HEK293 (cell line): ENCODE measurements at regions not wholly inside any gene's neighbourhood (a gene's known extent, or its start where the extent isn't known, plus 50 kb on each side); places are given as distances from the start of the nearest gene placed in this dataset.

Source experiments
- CTCF ChIA-PET: fragments of 350-600 bp; formaldehyde crosslinking; extraction: SDS; loops from one replicate; lab custom pipeline; 2021; ENCODE audit warnings: antibody characterized with exemption; lab: Yijun Ruan, JAX
- POLR2A ChIA-PET: fragments of 300-600 bp; formaldehyde crosslinking; extraction: SDS; loops from one replicate; lab custom pipeline; 2020; ENCODE audit warnings: antibody characterized with exemption, inconsistent platforms; lab: Yijun Ruan, JAX
- H3K27ac ChIP-seq: fragments of 200-500 bp; sonication (Bioruptor generic); 2 replicates; pipeline ENCODE4 v1.5.1; 2014; ENCODE audit warnings: low read depth, low read length, control low read depth, inconsistent platforms; ENCODE audit errors: extremely low read depth
- H3K36me3 ChIP-seq, 2 experiments: fragments of 200-500 bp in 1 of 2; sonication (Bioruptor generic) in 1 of 2; 1 replicate in 1 of 2; 2 replicates in 1 of 2; pipeline ENCODE4 v1.5.1; 2014 to 2017; ENCODE audit warnings: inconsistent platforms in 2 of 2, low read length in 2 of 2; ENCODE audit not compliant: control insufficient read depth in 2 of 2, insufficient read depth in 1 of 2
- H3K4me1 ChIP-seq: fragments of 200-500 bp; sonication (Bioruptor generic); 2 replicates; pipeline ENCODE4 v1.5.1; 2014; ENCODE audit warnings: mild to moderate bottlenecking, low read length, inconsistent platforms; ENCODE audit not compliant: control insufficient read depth, insufficient read depth
- H3K4me3 ChIP-seq: 2 replicates; pipeline ENCODE4 v1.5.1; 2011; ENCODE audit warnings: low read depth, mild to moderate bottlenecking, control low read depth, low read length, moderate library complexity
- H3K9me3 ChIP-seq: fragments of 200-500 bp; sonication (Bioruptor generic); 2 replicates; pipeline ENCODE4 v1.5.1; 2014; ENCODE audit warnings: low read depth, low read length, inconsistent platforms; ENCODE audit not compliant: control insufficient read depth, insufficient read depth
- FEZF1 ChIP-seq: fragments of 450-650 bp; formaldehyde crosslinking; IDR thresholded peaks from 2 replicates; pipeline ENCODE4 v1.5.1; 2016; ENCODE audit warnings: missing biosample characterization, missing genetic modification characterization
- GLI4 ChIP-seq: fragments of 450-650 bp; formaldehyde crosslinking; IDR thresholded peaks from 2 replicates; pipeline ENCODE4 v1.5.1; 2016; ENCODE audit warnings: missing biosample characterization, missing genetic modification characterization
- KLF16 ChIP-seq: fragments of 450-650 bp; formaldehyde crosslinking; IDR thresholded peaks from 2 replicates; pipeline ENCODE4 v1.5.1; 2017; ENCODE audit warnings: missing biosample characterization, missing genetic modification characterization
- MZF1 ChIP-seq: fragments of 450-650 bp; formaldehyde crosslinking; IDR thresholded peaks from 2 replicates; pipeline ENCODE4 v1.5.1; 2017; ENCODE audit warnings: missing biosample characterization, missing genetic modification characterization, borderline replicate concordance
- REPIN1 ChIP-seq: fragments of 450-650 bp; formaldehyde crosslinking; IDR thresholded peaks from 2 replicates; pipeline ENCODE4 v1.5.1; 2017; ENCODE audit warnings: missing biosample characterization, missing genetic modification characterization, low read depth
- SALL2 ChIP-seq: fragments of 450-650 bp; formaldehyde crosslinking; IDR thresholded peaks from 2 replicates; pipeline ENCODE4 v1.5.0; 2017; ENCODE audit warnings: missing biosample characterization, mild to moderate bottlenecking, missing genetic modification characterization, borderline replicate concordance
- WT1 ChIP-seq: fragments of 450-650 bp; formaldehyde crosslinking; IDR thresholded peaks from 2 replicates; pipeline ENCODE4 v1.5.1; 2016; ENCODE audit warnings: missing biosample characterization, missing genetic modification characterization
- YY1 ChIP-seq: fragments of 450-650 bp; formaldehyde crosslinking; IDR thresholded peaks from 2 replicates; pipeline ENCODE4 v1.5.1; 2018; ENCODE audit warnings: missing biosample characterization, missing genetic modification characterization
- YY2 ChIP-seq: fragments of 450-650 bp; formaldehyde crosslinking; IDR thresholded peaks from 2 replicates; pipeline ENCODE4 v1.5.1; 2016; ENCODE audit warnings: missing biosample characterization, missing genetic modification characterization
- ZBTB10 ChIP-seq: fragments of 450-650 bp; formaldehyde crosslinking; IDR thresholded peaks from 2 replicates; pipeline ENCODE4 v1.5.1; 2016; ENCODE audit warnings: missing biosample characterization, missing genetic modification characterization
- ZNF140 ChIP-seq: fragments of 450-650 bp; formaldehyde crosslinking; IDR thresholded peaks from 2 replicates; pipeline ENCODE4 v1.5.1; 2016; ENCODE audit warnings: missing biosample characterization, missing genetic modification characterization
- ZNF16 ChIP-seq: fragments of 450-650 bp; formaldehyde crosslinking; IDR thresholded peaks from 2 replicates; pipeline ENCODE4 v1.5.1; 2016; ENCODE audit warnings: low read depth, missing biosample characterization, missing genetic modification characterization
- ZNF175 ChIP-seq: fragments of 450-650 bp; formaldehyde crosslinking; IDR thresholded peaks from 2 replicates; pipeline ENCODE4 v1.5.1; 2016; ENCODE audit warnings: missing biosample characterization, missing genetic modification characterization
- ZNF202 ChIP-seq: fragments of 450-650 bp; formaldehyde crosslinking; IDR thresholded peaks from 2 replicates; pipeline ENCODE4 v1.5.1; 2016; ENCODE audit warnings: missing biosample characterization, missing genetic modification characterization, borderline replicate concordance
- ZNF23 ChIP-seq: fragments of 450-650 bp; formaldehyde crosslinking; IDR thresholded peaks from 2 replicates; pipeline ENCODE4 v1.5.1; 2016; ENCODE audit warnings: missing biosample characterization, missing genetic modification characterization, borderline replicate concordance
- ZNF239 ChIP-seq: fragments of 450-650 bp; formaldehyde crosslinking; IDR thresholded peaks from 2 replicates; pipeline ENCODE4 v1.5.1; 2016; ENCODE audit warnings: missing biosample characterization, missing genetic modification characterization
- ZNF24 ChIP-seq: fragments of 450-650 bp; formaldehyde crosslinking; IDR thresholded peaks from 2 replicates; pipeline ENCODE4 v1.5.1; 2016; ENCODE audit warnings: missing biosample characterization, missing genetic modification characterization
- ZNF248 ChIP-seq: fragments of 450-650 bp; formaldehyde crosslinking; IDR thresholded peaks from 2 replicates; pipeline ENCODE4 v1.5.1; 2017; ENCODE audit warnings: missing biosample characterization, missing genetic modification characterization
- ZNF292 ChIP-seq: fragments of 450-650 bp; formaldehyde crosslinking; IDR thresholded peaks from 2 replicates; pipeline ENCODE4 v1.5.1; 2016; ENCODE audit warnings: low read depth, missing biosample characterization, missing genetic modification characterization, borderline replicate concordance
- ZNF362 ChIP-seq: fragments of 450-650 bp; formaldehyde crosslinking; IDR thresholded peaks from 2 replicates; pipeline ENCODE4 v1.5.1; 2016; ENCODE audit warnings: missing biosample characterization, missing genetic modification characterization
- ZNF416 ChIP-seq: fragments of 450-650 bp; formaldehyde crosslinking; IDR thresholded peaks from 2 replicates; pipeline ENCODE4 v1.5.1; 2016; ENCODE audit warnings: missing biosample characterization, missing genetic modification characterization
- ZNF473 ChIP-seq: fragments of 450-650 bp; formaldehyde crosslinking; IDR thresholded peaks from 2 replicates; pipeline ENCODE4 v1.5.1; 2017; ENCODE audit warnings: missing biosample characterization, missing genetic modification characterization
- ZNF521 ChIP-seq: fragments of 450-650 bp; formaldehyde crosslinking; IDR thresholded peaks from 2 replicates; pipeline ENCODE4 v1.5.1; 2017; ENCODE audit warnings: missing biosample characterization, mild to moderate bottlenecking, missing genetic modification characterization
- ZNF529 ChIP-seq: fragments of 450-650 bp; formaldehyde crosslinking; IDR thresholded peaks from 2 replicates; pipeline ENCODE4 v1.5.1; 2017; ENCODE audit warnings: missing genetic modification characterization, missing biosample characterization; ENCODE audit not compliant: insufficient replicate concordance
- ZNF558 ChIP-seq: fragments of 450-650 bp; formaldehyde crosslinking; IDR thresholded peaks from 2 replicates; pipeline ENCODE4 v1.5.1; 2016; ENCODE audit warnings: missing biosample characterization, missing genetic modification characterization
- ZNF664 ChIP-seq: fragments of 450-650 bp; formaldehyde crosslinking; IDR thresholded peaks from 2 replicates; pipeline ENCODE4 v1.5.1; 2016; ENCODE audit warnings: missing biosample characterization, missing genetic modification characterization
- ZNF747 ChIP-seq: fragments of 450-650 bp; formaldehyde crosslinking; IDR thresholded peaks from 2 replicates; pipeline ENCODE4 v1.5.1; 2016; ENCODE audit warnings: missing biosample characterization, missing genetic modification characterization
- ZNF777 ChIP-seq: fragments of 450-650 bp; formaldehyde crosslinking; IDR thresholded peaks from 2 replicates; pipeline ENCODE4 v1.5.1; 2017; ENCODE audit warnings: missing biosample characterization, missing genetic modification characterization, borderline replicate concordance
- ZSCAN23 ChIP-seq: fragments of 450-650 bp; formaldehyde crosslinking; IDR thresholded peaks from 2 replicates; pipeline ENCODE4 v1.5.1; 2016; ENCODE audit warnings: missing biosample characterization, missing genetic modification characterization
- ZXDB ChIP-seq: fragments of 450-650 bp; formaldehyde crosslinking; IDR thresholded peaks from 2 replicates; pipeline ENCODE4 v1.5.1; 2016; ENCODE audit warnings: missing biosample characterization, missing genetic modification characterization
- TF ChIP-seq, protein P1 (sequence below): fragments of 450-650 bp; formaldehyde crosslinking; IDR thresholded peaks from 2 replicates; pipeline ENCODE4 v1.5.1; 2016; ENCODE audit warnings: missing biosample characterization, missing genetic modification characterization
- TF ChIP-seq, protein P2 (sequence below): fragments of 450-650 bp; formaldehyde crosslinking; IDR thresholded peaks from 2 replicates; pipeline ENCODE4 v1.5.1; 2016; ENCODE audit warnings: missing biosample characterization, missing genetic modification characterization, low read depth

- ChIA-PET CTCF (no interaction called here), POLR2A (no interaction called here)
- Histone ChIP-seq H3K9me3 (no peaks in the 10 kb centered on the region), H3K4me1 (no peaks in the 10 kb centered on the region), H3K27ac (no peak overlapping the region)
- TF ChIP-seq ZNF521 (tag by site-specific recombination) (no peak), WT1 (no peak), YY1 (tag by site-specific recombination) (no peak), ZNF292 (tag by site-specific recombination) (no peak), ZNF16 (no peak), ZNF558 (no peak), GLI4 (no peak), ZNF175 (tag by site-specific recombination) (no peak), ZNF777 (tag by site-specific recombination) (no peak), ZNF416 (no peak), ZNF248 (tag by site-specific recombination) (no peak), REPIN1 (no peak), ZNF202 (no peak), ZSCAN23 (tag by site-specific recombination) (no peak), ZNF362 (tag by site-specific recombination) (no peak), ZNF529 (tag by site-specific recombination) (no peak), ZNF239 (tag by site-specific recombination) (no peak)
- TF ChIP-seq, all 188 proteins: peak for 0
- H3K36me3 ChIP-seq = no peaks in the 10 kb centered on the region
- H3K4me3 ChIP-seq = no peak overlapping the region
These were observed 1382.1 kb downstream of the AACS start for GRCh38 chr12:126447346-126447745.

DNA sequence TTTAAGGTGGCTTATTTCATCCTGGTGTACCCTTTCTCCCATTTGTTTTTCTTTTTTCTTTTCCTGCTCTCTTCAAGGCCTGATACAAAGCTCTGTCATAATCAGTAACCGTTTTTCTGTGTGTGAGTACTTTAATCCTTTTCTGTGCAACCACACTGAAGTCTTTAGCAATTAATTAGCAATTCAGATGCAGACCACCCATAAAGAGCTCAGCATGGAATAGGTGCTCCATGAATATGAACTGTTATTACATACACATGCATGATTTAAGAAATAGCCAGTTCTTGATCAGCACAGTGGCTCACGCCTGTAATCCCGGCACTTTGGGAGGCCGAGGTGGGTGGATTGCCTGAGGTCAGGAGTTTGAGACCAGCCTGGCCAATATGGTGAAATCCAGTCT is 1386.6 kb downstream of the AACS start:
- TF ChIP-seq, protein P1, sequence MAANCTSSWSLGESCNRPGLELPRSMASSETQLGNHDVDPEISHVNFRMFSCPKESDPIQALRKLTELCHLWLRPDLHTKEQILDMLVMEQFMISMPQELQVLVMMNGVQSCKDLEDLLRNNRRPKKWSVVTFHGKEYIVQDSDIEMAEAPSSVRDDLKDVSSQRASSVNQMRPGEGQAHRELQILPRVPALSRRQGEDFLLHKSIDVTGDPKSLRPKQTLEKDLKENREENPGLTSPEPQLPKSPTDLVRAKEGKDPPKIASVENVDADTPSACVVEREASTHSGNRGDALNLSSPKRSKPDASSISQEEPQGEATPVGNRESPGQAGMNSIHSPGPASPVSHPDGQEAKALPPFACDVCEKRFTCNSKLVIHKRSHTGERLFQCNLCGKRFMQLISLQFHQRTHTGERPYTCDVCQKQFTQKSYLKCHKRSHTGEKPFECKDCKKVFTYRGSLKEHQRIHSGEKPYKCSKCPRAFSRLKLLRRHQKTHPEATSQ (tag by site-specific recombination) = no peak
- TF ChIP-seq ZNF175 (tag by site-specific recombination) (no peak), ZNF24 (tag by site-specific recombination) (no peak), MZF1 (tag by site-specific recombination) (no peak), ZBTB10 (tag by site-specific recombination) (no peak), ZNF664 (tag by site-specific recombination) (no peak), YY2 (tag by site-specific recombination) (no peak), ZNF23 (tag by site-specific recombination) (no peak), SALL2 (tag by site-specific recombination) (no peak), ZNF473 (tag by site-specific recombination) (no peak), GLI4 (no peak), ZNF140 (tag by site-specific recombination) (no peak), FEZF1 (tag by site-specific recombination) (no peak), ZNF747 (no peak), ZXDB (tag by site-specific recombination) (no peak), KLF16 (no peak)
- TF ChIP-seq, protein P2, sequence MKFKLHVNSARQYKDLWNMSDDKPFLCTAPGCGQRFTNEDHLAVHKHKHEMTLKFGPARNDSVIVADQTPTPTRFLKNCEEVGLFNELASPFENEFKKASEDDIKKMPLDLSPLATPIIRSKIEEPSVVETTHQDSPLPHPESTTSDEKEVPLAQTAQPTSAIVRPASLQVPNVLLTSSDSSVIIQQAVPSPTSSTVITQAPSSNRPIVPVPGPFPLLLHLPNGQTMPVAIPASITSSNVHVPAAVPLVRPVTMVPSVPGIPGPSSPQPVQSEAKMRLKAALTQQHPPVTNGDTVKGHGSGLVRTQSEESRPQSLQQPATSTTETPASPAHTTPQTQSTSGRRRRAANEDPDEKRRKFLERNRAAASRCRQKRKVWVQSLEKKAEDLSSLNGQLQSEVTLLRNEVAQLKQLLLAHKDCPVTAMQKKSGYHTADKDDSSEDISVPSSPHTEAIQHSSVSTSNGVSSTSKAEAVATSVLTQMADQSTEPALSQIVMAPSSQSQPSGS = no peak
- Histone ChIP-seq H3K9me3 (no peaks in the 10 kb centered on the region), H3K36me3 (no peaks in the 10 kb centered on the region), H3K4me3 (no peak overlapping the region), H3K4me1 (no peaks in the 10 kb centered on the region), H3K27ac (no peak overlapping the region)
- ChIA-PET CTCF (interaction anchor here (0.6 kb wide), 1 partner anchor 15 kb away, joined by 3 read pairs; no protein-coding TSS in a partner anchor), POLR2A (no interaction called here)
